ENCODE measurements at regions not wholly inside any gene's neighbourhood (a gene's known extent, or its start where the extent isn't known, plus 50 kb on each side); places are given as distances from the start of the nearest gene placed in this dataset.

DNA sequence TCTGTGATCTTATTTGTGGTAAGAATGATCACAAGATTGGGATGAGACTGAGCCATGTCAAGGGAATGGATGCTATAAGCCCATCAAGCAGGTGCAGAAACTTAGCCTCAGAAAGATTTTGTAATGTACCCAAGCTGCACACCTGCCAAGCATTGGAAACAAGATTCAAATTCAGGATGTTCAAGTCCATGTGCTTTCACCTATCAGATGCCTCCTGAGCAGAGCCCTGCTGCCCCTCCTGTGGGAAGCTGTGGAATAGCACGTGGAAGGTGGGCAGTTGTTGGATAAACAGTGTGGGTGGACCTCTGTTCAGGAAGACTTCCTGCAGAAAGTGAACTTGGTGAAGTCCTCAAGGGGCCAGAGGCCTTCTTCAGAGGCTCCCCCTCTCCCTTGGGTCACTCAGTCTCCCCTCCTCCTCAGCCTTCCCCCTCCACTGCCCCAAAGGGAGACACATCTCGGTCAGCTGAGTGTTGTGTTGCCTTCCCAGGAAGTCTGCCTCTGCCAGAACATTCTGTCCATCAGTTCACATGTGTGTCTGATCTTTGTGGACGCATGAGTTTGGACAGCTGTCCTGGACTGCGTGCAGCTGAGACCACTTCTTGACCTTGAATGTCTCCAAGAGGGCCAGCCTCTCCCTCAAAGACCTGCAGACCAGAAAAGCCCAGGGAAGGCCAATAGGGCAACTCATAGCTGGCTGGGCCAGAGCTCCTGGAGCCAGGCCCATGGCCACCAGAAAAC lies 186.1 kb downstream of the INHBB start:
- TF ChIP-seq TAF1 (IDR thresholded peaks at IDR 0.05; ENCODE audit: borderline replicate concordance, insufficient read depth, low read length) = no peak
- TF ChIP-seq POLR2AphosphoS5 (IDR thresholded peaks at IDR 0.05; ENCODE audit: low read depth, low read length) = no peak
- TF ChIP-seq FOXP2 (optimal IDR thresholded peaks at IDR 0.05; ENCODE audit: borderline replicate concordance, extremely low read depth, extremely low read length, insufficient read depth) = no peak
- TF ChIP-seq, protein P1, sequence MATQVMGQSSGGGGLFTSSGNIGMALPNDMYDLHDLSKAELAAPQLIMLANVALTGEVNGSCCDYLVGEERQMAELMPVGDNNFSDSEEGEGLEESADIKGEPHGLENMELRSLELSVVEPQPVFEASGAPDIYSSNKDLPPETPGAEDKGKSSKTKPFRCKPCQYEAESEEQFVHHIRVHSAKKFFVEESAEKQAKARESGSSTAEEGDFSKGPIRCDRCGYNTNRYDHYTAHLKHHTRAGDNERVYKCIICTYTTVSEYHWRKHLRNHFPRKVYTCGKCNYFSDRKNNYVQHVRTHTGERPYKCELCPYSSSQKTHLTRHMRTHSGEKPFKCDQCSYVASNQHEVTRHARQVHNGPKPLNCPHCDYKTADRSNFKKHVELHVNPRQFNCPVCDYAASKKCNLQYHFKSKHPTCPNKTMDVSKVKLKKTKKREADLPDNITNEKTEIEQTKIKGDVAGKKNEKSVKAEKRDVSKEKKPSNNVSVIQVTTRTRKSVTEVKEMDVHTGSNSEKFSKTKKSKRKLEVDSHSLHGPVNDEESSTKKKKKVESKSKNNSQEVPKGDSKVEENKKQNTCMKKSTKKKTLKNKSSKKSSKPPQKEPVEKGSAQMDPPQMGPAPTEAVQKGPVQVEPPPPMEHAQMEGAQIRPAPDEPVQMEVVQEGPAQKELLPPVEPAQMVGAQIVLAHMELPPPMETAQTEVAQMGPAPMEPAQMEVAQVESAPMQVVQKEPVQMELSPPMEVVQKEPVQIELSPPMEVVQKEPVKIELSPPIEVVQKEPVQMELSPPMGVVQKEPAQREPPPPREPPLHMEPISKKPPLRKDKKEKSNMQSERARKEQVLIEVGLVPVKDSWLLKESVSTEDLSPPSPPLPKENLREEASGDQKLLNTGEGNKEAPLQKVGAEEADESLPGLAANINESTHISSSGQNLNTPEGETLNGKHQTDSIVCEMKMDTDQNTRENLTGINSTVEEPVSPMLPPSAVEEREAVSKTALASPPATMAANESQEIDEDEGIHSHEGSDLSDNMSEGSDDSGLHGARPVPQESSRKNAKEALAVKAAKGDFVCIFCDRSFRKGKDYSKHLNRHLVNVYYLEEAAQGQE (IDR thresholded peaks at IDR 0.05; ENCODE audit: insufficient read depth in 1 of 2, low read depth in 2 of 2, low read length in 2 of 2) = no peak
- TF ChIP-seq SIN3A (IDR thresholded peaks at IDR 0.05; ENCODE audit: borderline replicate concordance, insufficient read depth, low read length) = no peak

DNA sequence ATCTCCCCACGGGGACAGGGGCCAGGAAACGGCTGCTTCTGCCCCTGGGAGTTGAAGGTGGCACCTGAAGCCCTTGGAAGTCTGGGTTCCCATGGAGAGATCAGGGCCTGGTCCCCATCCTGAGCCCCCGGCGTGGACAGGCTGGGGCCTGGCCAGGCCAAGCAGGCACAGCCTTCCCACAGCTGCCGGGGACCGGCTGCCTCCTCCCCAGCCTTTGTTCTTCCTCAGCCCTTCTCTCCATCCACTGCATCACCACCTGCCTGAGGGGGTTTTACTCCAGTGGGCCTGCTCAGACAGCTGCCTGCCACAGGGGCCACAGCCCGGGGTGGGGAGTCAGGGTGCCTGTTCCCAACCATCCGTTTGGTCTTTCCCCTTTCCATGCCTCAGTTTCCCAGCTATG lies 187.7 kb downstream of the INHBB start:
- TF ChIP-seq, protein P1 (IDR thresholded peaks at IDR 0.05; ENCODE audit: insufficient read depth in 1 of 2, low read depth in 2 of 2, low read length in 2 of 2) = no peak
- TF ChIP-seq POLR2AphosphoS5 (IDR thresholded peaks at IDR 0.05; ENCODE audit: low read depth, low read length) (no peak), FOXP2 (optimal IDR thresholded peaks at IDR 0.05; ENCODE audit: borderline replicate concordance, extremely low read depth, extremely low read length, insufficient read depth) (no peak), TAF1 (IDR thresholded peaks at IDR 0.05; ENCODE audit: borderline replicate concordance, insufficient read depth, low read length) (no peak), SIN3A (IDR thresholded peaks at IDR 0.05; ENCODE audit: borderline replicate concordance, insufficient read depth, low read length) (no peak)

DNA sequence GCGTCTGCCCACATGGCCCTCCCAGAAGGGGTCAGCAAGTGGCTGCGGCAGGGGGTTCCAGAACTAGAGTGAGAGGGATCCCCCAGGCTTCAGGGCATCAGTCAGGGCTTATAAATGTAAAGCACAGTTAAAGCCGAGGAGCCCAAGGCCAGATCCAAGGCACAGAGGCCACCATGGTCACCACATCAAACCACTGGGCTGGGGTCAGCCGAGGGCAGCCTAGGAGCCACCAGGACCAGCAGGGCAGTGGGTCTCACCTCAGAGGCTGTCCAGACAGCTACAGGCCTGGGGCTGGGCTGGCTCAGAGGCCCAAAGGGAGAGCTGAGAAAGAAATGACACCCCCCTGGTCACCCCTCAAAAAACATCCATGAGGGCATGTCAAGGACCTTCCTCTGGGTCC lies 188.5 kb downstream of the INHBB start:
- TF ChIP-seq SIN3A (IDR thresholded peaks at IDR 0.05; ENCODE audit: borderline replicate concordance, insufficient read depth, low read length) = no peak
- TF ChIP-seq TAF1 (IDR thresholded peaks at IDR 0.05; ENCODE audit: borderline replicate concordance, insufficient read depth, low read length) = no peak

DNA sequence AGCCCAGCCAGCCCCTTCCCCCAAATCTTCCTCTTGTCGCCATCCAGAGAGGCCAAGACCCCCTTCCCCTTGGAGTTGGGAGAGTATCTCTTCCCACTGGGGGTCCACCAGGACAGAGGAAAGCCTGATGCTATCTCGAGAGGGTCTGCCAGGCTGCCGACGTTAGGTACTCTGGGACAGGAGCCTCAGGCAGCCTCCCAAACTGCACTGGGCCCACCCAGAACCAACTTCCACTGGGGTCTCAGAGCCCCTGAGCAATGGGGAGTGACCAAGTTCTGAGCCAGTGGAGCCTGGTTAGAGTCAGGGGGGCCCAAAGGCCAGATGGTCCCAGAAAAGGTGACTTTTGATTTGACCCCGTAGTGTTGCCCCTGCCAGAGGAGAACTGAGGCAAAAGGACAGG lies 189.1 kb downstream of the INHBB start:
- no peak for TF ChIP-seq TAF1 (IDR thresholded peaks at IDR 0.05; ENCODE audit: borderline replicate concordance, insufficient read depth, low read length)
- TF ChIP-seq, protein P1 (IDR thresholded peaks at IDR 0.05; ENCODE audit: insufficient read depth in 1 of 2, low read depth in 2 of 2, low read length in 2 of 2) = no peak
- no peak for TF ChIP-seq FOXP2 (optimal IDR thresholded peaks at IDR 0.05; ENCODE audit: borderline replicate concordance, extremely low read depth, extremely low read length, insufficient read depth)
- no peak for TF ChIP-seq SIN3A (IDR thresholded peaks at IDR 0.05; ENCODE audit: borderline replicate concordance, insufficient read depth, low read length)
- no peak for TF ChIP-seq POLR2AphosphoS5 (IDR thresholded peaks at IDR 0.05; ENCODE audit: low read depth, low read length)

DNA sequence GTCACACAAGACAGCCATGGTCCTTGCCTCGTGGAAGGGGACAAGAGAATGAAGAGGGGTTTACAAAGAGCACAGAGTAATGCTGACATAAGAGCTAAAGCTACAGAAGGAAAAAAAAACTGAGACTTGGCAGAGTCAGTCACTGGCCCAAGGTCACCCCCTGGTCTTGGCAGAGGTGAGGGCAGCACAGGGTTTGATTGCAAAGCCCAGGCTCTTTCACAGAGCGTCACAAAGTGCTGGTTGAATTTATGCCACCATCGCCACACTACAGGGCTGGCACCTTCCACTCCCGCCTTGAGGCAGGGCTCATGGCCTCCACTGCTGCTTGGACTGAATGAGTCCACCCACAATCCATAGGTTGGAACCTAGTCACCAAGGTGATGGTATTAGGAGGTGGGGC lies 190.2 kb downstream of the INHBB start:
- TF ChIP-seq FOXP2 (optimal IDR thresholded peaks at IDR 0.05; ENCODE audit: borderline replicate concordance, extremely low read depth, extremely low read length, insufficient read depth) (no peak), POLR2AphosphoS5 (IDR thresholded peaks at IDR 0.05; ENCODE audit: low read depth, low read length) (no peak), TAF1 (IDR thresholded peaks at IDR 0.05; ENCODE audit: borderline replicate concordance, insufficient read depth, low read length) (no peak), SIN3A (IDR thresholded peaks at IDR 0.05; ENCODE audit: borderline replicate concordance, insufficient read depth, low read length) (no peak)
- TF ChIP-seq, protein P1 (IDR thresholded peaks at IDR 0.05; ENCODE audit: insufficient read depth in 1 of 2, low read depth in 2 of 2, low read length in 2 of 2) = no peak

Data from PFSK-1 (cell line).